ENCODE measurements at regions not wholly inside any gene's neighbourhood (a gene's known extent, or its start where the extent isn't known, plus 50 kb on each side); places are given as distances from the start of the nearest gene placed in this dataset.

DNA sequence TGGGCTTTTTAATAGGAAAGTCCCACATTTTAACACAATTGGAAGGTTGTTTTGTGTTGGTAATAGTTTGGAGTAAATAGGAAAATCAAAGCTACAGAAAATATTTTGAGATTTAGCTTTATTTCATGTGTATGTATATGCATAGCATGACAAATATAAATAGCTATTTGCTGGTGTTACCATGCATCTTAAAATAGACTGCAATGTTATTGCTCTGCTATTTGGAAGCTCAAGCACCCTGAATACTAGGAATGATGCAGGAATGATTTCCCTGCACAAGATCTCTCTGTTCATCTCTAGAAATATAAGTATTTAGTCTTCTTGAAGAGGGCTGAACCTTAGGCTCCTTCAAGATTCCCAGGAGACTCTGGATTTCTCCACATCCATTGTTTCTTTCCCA, 268.3 kb upstream of the POGK start:
- TF ChIP-seq SNAI2 (CRISPR knock-in tag; IDR thresholded peaks at IDR 0.05): no peak
- no peak for TF ChIP-seq TOX (CRISPR knock-in tag; IDR thresholded peaks at IDR 0.05; ENCODE audit: borderline replicate concordance)
- TF ChIP-seq, protein P1, sequence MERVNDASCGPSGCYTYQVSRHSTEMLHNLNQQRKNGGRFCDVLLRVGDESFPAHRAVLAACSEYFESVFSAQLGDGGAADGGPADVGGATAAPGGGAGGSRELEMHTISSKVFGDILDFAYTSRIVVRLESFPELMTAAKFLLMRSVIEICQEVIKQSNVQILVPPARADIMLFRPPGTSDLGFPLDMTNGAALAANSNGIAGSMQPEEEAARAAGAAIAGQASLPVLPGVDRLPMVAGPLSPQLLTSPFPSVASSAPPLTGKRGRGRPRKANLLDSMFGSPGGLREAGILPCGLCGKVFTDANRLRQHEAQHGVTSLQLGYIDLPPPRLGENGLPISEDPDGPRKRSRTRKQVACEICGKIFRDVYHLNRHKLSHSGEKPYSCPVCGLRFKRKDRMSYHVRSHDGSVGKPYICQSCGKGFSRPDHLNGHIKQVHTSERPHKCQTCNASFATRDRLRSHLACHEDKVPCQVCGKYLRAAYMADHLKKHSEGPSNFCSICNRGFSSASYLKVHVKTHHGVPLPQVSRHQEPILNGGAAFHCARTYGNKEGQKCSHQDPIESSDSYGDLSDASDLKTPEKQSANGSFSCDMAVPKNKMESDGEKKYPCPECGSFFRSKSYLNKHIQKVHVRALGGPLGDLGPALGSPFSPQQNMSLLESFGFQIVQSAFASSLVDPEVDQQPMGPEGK (CRISPR knock-in tag; IDR thresholded peaks at IDR 0.05; ENCODE audit: borderline replicate concordance): no peak
- TF ChIP-seq, protein P2, sequence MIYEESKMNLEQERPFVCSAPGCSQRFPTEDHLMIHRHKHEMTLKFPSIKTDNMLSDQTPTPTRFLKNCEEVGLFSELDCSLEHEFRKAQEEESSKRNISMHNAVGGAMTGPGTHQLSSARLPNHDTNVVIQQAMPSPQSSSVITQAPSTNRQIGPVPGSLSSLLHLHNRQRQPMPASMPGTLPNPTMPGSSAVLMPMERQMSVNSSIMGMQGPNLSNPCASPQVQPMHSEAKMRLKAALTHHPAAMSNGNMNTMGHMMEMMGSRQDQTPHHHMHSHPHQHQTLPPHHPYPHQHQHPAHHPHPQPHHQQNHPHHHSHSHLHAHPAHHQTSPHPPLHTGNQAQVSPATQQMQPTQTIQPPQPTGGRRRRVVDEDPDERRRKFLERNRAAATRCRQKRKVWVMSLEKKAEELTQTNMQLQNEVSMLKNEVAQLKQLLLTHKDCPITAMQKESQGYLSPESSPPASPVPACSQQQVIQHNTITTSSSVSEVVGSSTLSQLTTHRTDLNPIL (CRISPR knock-in tag; IDR thresholded peaks at IDR 0.05; ENCODE audit: low read depth): no peak
- TF ChIP-seq, protein P3, sequence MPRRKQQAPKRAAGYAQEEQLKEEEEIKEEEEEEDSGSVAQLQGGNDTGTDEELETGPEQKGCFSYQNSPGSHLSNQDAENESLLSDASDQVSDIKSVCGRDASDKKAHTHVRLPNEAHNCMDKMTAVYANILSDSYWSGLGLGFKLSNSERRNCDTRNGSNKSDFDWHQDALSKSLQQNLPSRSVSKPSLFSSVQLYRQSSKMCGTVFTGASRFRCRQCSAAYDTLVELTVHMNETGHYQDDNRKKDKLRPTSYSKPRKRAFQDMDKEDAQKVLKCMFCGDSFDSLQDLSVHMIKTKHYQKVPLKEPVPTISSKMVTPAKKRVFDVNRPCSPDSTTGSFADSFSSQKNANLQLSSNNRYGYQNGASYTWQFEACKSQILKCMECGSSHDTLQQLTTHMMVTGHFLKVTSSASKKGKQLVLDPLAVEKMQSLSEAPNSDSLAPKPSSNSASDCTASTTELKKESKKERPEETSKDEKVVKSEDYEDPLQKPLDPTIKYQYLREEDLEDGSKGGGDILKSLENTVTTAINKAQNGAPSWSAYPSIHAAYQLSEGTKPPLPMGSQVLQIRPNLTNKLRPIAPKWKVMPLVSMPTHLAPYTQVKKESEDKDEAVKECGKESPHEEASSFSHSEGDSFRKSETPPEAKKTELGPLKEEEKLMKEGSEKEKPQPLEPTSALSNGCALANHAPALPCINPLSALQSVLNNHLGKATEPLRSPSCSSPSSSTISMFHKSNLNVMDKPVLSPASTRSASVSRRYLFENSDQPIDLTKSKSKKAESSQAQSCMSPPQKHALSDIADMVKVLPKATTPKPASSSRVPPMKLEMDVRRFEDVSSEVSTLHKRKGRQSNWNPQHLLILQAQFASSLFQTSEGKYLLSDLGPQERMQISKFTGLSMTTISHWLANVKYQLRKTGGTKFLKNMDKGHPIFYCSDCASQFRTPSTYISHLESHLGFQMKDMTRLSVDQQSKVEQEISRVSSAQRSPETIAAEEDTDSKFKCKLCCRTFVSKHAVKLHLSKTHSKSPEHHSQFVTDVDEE (CRISPR knock-in tag; IDR thresholded peaks at IDR 0.05): no peak
- TF ChIP-seq ZFP3 (CRISPR knock-in tag; IDR thresholded peaks at IDR 0.05): no peak
- TF ChIP-seq GLIS3 (CRISPR knock-in tag; IDR thresholded peaks at IDR 0.05): no peak
- no peak for TF ChIP-seq ARNTL (CRISPR knock-in tag; IDR thresholded peaks at IDR 0.05; ENCODE audit: borderline replicate concordance, low read depth)
- TF ChIP-seq BACH2 (CRISPR knock-in tag; IDR thresholded peaks at IDR 0.05; ENCODE audit: borderline replicate concordance): no peak
- no peak for TF ChIP-seq ZNF8 (CRISPR knock-in tag; IDR thresholded peaks at IDR 0.05)
- TF ChIP-seq TCF4 (CRISPR knock-in tag; IDR thresholded peaks at IDR 0.05; ENCODE audit: borderline replicate concordance): no peak
- TF ChIP-seq RARB (CRISPR knock-in tag; IDR thresholded peaks at IDR 0.05): no peak
- TF ChIP-seq ZFP30 (CRISPR knock-in tag; IDR thresholded peaks at IDR 0.05): no peak
- no peak for TF ChIP-seq CSDC2 (CRISPR knock-in tag; IDR thresholded peaks at IDR 0.05)

Data from SK-N-SH treated with all-trans-retinoic acid at 6 μM for 48 hours (cell line).